HCT116 (cell line): ENCODE measurements at regions not wholly inside any gene's neighbourhood (a gene's known extent, or its start where the extent isn't known, plus 50 kb on each side); places are given as distances from the start of the nearest gene placed in this dataset.

ENCODE experiments used
- ATAC-seq: fragments of 200-7000 bp; cut with Tn5 transposase; 2 replicates; pipeline ENCODE4 v1.9.1; 2020; ENCODE audit warnings: mild to moderate bottlenecking, moderate library complexity
- BruUV-seq: library from RNA; stranded (reverse); fragments of 400-500 nt; replicated peaks from 2 replicates; lab custom pipeline; 2021; lab: Mats Ljungman, UMichigan
- CTCF ChIA-PET: fragments of 300-600 bp; sonication (Branson Sonifier 250); formaldehyde crosslinking; loops from one replicate; lab custom pipeline; 2021; ENCODE audit warnings: antibody characterized with exemption; lab: Charles Lee
- POLR2A ChIA-PET: fragments of 300-600, 350-600 bp; sonication (Branson Sonifier 250); formaldehyde crosslinking; loops from one replicate; lab custom pipeline; 2021; ENCODE audit warnings: antibody characterized with exemption; lab: Charles Lee
- RAD21 ChIA-PET, 2 experiments: fragments of 300-600 bp; sonication (Branson Sonifier 250); formaldehyde crosslinking; loops; one replicate each; lab custom pipeline; 2023; ENCODE audit warnings: low total read pairs in 2 of 2; ENCODE audit not compliant: uncharacterized antibody in 2 of 2, unreplicated experiment in 2 of 2, low non-redundant PET in 1 of 2; lab: Charles Lee
- DNase-seq: peaks from one replicate; pipeline ENCODE4 v3.0.0-alpha.2; 2010; ENCODE audit warnings: low read depth, low spot score
- H2AFZ ChIP-seq: fragments of 200-600 bp; shearing (Covaris generic), sonication (generic); 2 replicates; pipeline ENCODE4 v1.6.1; 2017; ENCODE audit warnings: low read depth, mixed run types, mixed read lengths, antibody characterized with exemption, low read length; ENCODE audit not compliant: poor library complexity, severe bottlenecking
- H3K27ac ChIP-seq: 2 replicates; pipeline ENCODE4 v1.5.1; 2012; ENCODE audit warnings: low read depth, low read length
- H3K27me3 ChIP-seq: fragments of 200-600 bp; sonication (generic); 2 replicates; pipeline ENCODE4 v1.6.1; 2016; ENCODE audit warnings: mixed run types, low read length, mixed read lengths; ENCODE audit not compliant: insufficient read depth
- H3K36me3 ChIP-seq, 2 experiments: fragments of 200-500 bp in 1 of 2; fragments of 200-600 bp in 1 of 2; sonication (Bioruptor generic) in 1 of 2; sonication (generic) in 1 of 2; 2 replicates each; pipeline versions ENCODE4 v1.5.1 to v1.6.1; 2014 to 2016; ENCODE audit warnings: low read length in 2 of 2, inconsistent platforms in 1 of 2, mixed read lengths in 1 of 2, mixed run types in 1 of 2; ENCODE audit not compliant: insufficient read depth in 2 of 2, control insufficient read depth in 1 of 2
- H3K4me1 ChIP-seq, 2 experiments: fragments of 200-600 bp in 1 of 2; sonication (generic) in 1 of 2; 2 replicates each; pipeline versions ENCODE4 v1.5.1 to v1.6.1; 2012 to 2017; ENCODE audit warnings: low read length in 2 of 2, inconsistent platforms in 1 of 2, mild to moderate bottlenecking in 1 of 2, mixed read lengths in 1 of 2, mixed run types in 1 of 2, moderate library complexity in 1 of 2; ENCODE audit not compliant: insufficient read depth in 2 of 2, control insufficient read depth in 1 of 2
- H3K4me2 ChIP-seq: fragments of 200-600 bp; sonication (generic); 2 replicates; pipeline ENCODE4 v1.6.1; 2017; ENCODE audit warnings: mixed run types, low read length, mixed read lengths
- H3K4me3 ChIP-seq, 2 experiments: fragments of 200-600 bp in 1 of 2; sonication (generic) in 1 of 2; replicated peaks in 1 of 2; 2 replicates each; pipeline ENCODE4 v1.5.1; 2011 to 2016; ENCODE audit warnings: low read length in 2 of 2, control low read depth in 1 of 2, low read depth in 1 of 2, mild to moderate bottlenecking in 1 of 2, mixed read lengths in 1 of 2, mixed run types in 1 of 2
- H3K79me2 ChIP-seq: fragments of 200-600 bp; sonication (generic); 2 replicates; pipeline ENCODE4 v1.6.1; 2017; ENCODE audit warnings: mild to moderate bottlenecking, mixed run types, low read length, moderate library complexity, mixed read lengths; ENCODE audit not compliant: insufficient read depth
- H3K9ac ChIP-seq: fragments of 200-600 bp; sonication (generic); 2 replicates; pipeline ENCODE4 v1.6.1; 2016; ENCODE audit warnings: low read length, mixed read lengths
- H3K9me2 ChIP-seq: fragments of 200-600 bp; sonication (generic), shearing (Covaris generic); 2 replicates; pipeline ENCODE4 v1.6.1; 2017; ENCODE audit warnings: mixed run types, mild to moderate bottlenecking, moderate library complexity; ENCODE audit not compliant: insufficient read depth
- H3K9me3 ChIP-seq, 2 experiments: fragments of 200-500 bp in 1 of 2; fragments of 200-600 bp in 1 of 2; sonication (Bioruptor generic) in 1 of 2; sonication (generic) in 1 of 2; 2 replicates each; pipeline ENCODE4 v1.6.1; 2014 to 2017; ENCODE audit warnings: low read length in 2 of 2, mixed read lengths in 2 of 2, inconsistent platforms in 1 of 2, low read depth in 1 of 2, mild to moderate bottlenecking in 1 of 2, mixed run types in 1 of 2, moderate library complexity in 1 of 2; ENCODE audit not compliant: control insufficient read depth in 1 of 2, insufficient read depth in 1 of 2
- H4K20me1 ChIP-seq: fragments of 200-600 bp; sonication (generic), shearing (Covaris generic); 2 replicates; pipeline ENCODE4 v1.6.1; 2017; ENCODE audit warnings: mixed run types, mild to moderate bottlenecking, moderate library complexity; ENCODE audit not compliant: insufficient read depth
- ATF3 ChIP-seq: IDR thresholded peaks from 2 replicates; pipeline ENCODE4 v1.6.1; 2012
- CEBPB ChIP-seq: IDR thresholded peaks from 2 replicates; pipeline ENCODE4 v1.6.1; 2012; ENCODE audit warnings: low read depth
- EGR1 ChIP-seq: IDR thresholded peaks from 2 replicates; pipeline ENCODE4 v1.6.1; 2012; ENCODE audit warnings: low read depth
- ELF1 ChIP-seq: IDR thresholded peaks from 2 replicates; pipeline ENCODE4 v1.6.1; 2012; ENCODE audit warnings: low read depth, borderline replicate concordance
- EZH2phosphoT487 ChIP-seq: fragments of 200-600 bp; IDR thresholded peaks from 2 replicates; pipeline ENCODE4 v1.6.1; 2018; ENCODE audit warnings: antibody characterized with exemption, borderline replicate concordance
- MAX ChIP-seq: IDR thresholded peaks from 2 replicates; pipeline ENCODE4 v1.6.1; 2012
- POLR2A ChIP-seq: IDR thresholded peaks from 2 replicates; pipeline ENCODE4 v1.7.0; 2011; ENCODE audit warnings: borderline replicate concordance; ENCODE audit not compliant: insufficient read depth, insufficient read length; ENCODE audit errors: extremely low read depth
- POLR2AphosphoS5 ChIP-seq: IDR thresholded peaks from 2 replicates; pipeline ENCODE4 v1.6.1; 2011; ENCODE audit warnings: mild to moderate bottlenecking, low read depth, low read length, moderate library complexity
- RAD21 ChIP-seq: IDR thresholded peaks from 2 replicates; pipeline ENCODE4 v1.6.1; 2012; ENCODE audit warnings: low read depth, mild to moderate bottlenecking
- REST ChIP-seq: IDR thresholded peaks from 2 replicates; pipeline ENCODE4 v1.6.1; 2012; ENCODE audit warnings: low read depth
- SIN3A ChIP-seq: IDR thresholded peaks from 2 replicates; pipeline ENCODE4 v1.6.1; 2012; ENCODE audit warnings: low read depth
- SP1 ChIP-seq: IDR thresholded peaks from 2 replicates; pipeline ENCODE4 v1.6.1; 2012; ENCODE audit warnings: low read depth
- SRF ChIP-seq: IDR thresholded peaks from 2 replicates; pipeline ENCODE4 v1.6.1; 2012; ENCODE audit warnings: low read depth
- YY1 ChIP-seq: IDR thresholded peaks from 2 replicates; pipeline ENCODE4 v1.6.1; 2011; ENCODE audit warnings: low read length, low read depth, moderate library complexity, mild to moderate bottlenecking; ENCODE audit not compliant: insufficient replicate concordance; ENCODE audit errors: extremely low read depth
- ZFX ChIP-seq: fragments of 450-650 bp; IDR thresholded peaks from 2 replicates; pipeline ENCODE4 v1.6.1; 2017
- ZNF274 ChIP-seq: fragments of 200-500 bp; sonication (Bioruptor generic); IDR thresholded peaks from 2 replicates; pipeline ENCODE4 v1.6.1; 2014; ENCODE audit warnings: mild to moderate bottlenecking, low read depth, low read length, inconsistent platforms
- intact Hi-C: fragments of 100-400 bp; cut with micrococcal nuclease; formaldehyde crosslinking; loops from 2 replicates; pipeline ENCODE4 v1.10.0; 2022
- TF ChIP-seq, protein P1 (sequence below), 3 experiments: fragments of 200-600 bp in 1 of 3; sonication (generic) in 1 of 3; IDR thresholded peaks in 2 of 3; conservative IDR thresholded peaks in 1 of 3; 2 replicates each; pipeline ENCODE4 v1.5.1; 2012 to 2017; ENCODE audit warnings: low read depth in 2 of 3, low read length in 2 of 3, antibody characterized with exemption in 1 of 3, borderline replicate concordance in 1 of 3, control low read depth in 1 of 3, mild to moderate bottlenecking in 1 of 3, mixed read lengths in 1 of 3, mixed run types in 1 of 3, moderate library complexity in 1 of 3; ENCODE audit not compliant: insufficient read depth in 1 of 3

DNA sequence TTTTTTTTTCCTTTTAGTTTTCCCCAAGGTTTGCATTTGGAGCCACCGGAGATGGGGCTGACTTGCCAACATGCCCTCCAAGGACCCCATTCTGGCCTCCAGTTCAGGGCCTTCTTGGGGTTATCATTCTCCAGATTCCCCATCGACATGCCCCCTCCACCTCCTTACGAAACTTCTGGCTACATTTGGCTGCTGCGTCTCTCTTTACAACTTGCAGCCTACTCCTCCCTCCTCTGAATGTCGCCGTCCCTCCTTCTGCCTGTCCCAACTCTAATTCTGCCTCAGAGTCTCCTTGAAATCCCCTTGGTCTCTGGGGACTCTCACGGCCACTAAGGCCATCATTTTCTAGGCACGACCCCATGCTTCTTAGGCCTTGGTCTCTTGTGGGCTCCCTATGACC lies 72.2 kb upstream of the PODXL start:
- no TSS peak for BruUV-seq
- ATAC-seq, result no peak
- Histone ChIP-seq H4K20me1 (no peaks in the 10 kb centered on the region), H3K9me2 (no peaks in the 10 kb centered on the region)
- TF ChIP-seq, protein P1, sequence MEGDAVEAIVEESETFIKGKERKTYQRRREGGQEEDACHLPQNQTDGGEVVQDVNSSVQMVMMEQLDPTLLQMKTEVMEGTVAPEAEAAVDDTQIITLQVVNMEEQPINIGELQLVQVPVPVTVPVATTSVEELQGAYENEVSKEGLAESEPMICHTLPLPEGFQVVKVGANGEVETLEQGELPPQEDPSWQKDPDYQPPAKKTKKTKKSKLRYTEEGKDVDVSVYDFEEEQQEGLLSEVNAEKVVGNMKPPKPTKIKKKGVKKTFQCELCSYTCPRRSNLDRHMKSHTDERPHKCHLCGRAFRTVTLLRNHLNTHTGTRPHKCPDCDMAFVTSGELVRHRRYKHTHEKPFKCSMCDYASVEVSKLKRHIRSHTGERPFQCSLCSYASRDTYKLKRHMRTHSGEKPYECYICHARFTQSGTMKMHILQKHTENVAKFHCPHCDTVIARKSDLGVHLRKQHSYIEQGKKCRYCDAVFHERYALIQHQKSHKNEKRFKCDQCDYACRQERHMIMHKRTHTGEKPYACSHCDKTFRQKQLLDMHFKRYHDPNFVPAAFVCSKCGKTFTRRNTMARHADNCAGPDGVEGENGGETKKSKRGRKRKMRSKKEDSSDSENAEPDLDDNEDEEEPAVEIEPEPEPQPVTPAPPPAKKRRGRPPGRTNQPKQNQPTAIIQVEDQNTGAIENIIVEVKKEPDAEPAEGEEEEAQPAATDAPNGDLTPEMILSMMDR (IDR thresholded peaks at IDR 0.05 in 2 of 3, conservative IDR thresholded peaks at IDR 0.05 in 1 of 3; ENCODE audit: borderline replicate concordance in 1 of 3, insufficient read depth in 1 of 3, low read depth in 2 of 3, low read length in 2 of 3), result no peak
- TF ChIP-seq SRF, result no peak
- TF ChIP-seq ZNF274, result no peak
- TF ChIP-seq YY1, result no peak
- no peak for TF ChIP-seq ZFX
- TF ChIP-seq POLR2A, result no peak
- no peak for TF ChIP-seq POLR2AphosphoS5
- no peak for TF ChIP-seq RAD21
- TF ChIP-seq SP1, result no peak
- no peak for TF ChIP-seq ELF1
- no peak for TF ChIP-seq ATF3
- no peak for TF ChIP-seq EZH2phosphoT487
- no peak for TF ChIP-seq SIN3A
- TF ChIP-seq REST, result no peak
- TF ChIP-seq EGR1, result no peak
- no peak for TF ChIP-seq CEBPB
- no peak for TF ChIP-seq MAX
- TF ChIP-seq, all 23 proteins: peak for 0
- Histone ChIP-seq H3K27me3 (no peaks in the 10 kb centered on the region), H3K27ac (no peak overlapping the region), H3K4me2 (no peak overlapping the region), H3K4me1 (peaks cover 0 to 37% of the 10 kb centered on the region in 2 experiments; a peak in 3 of 4 replicates), H3K36me3 (no peaks in the 10 kb centered on the region), H3K4me3 (no peak overlapping the region), H3K79me2 (no peaks in the 10 kb centered on the region), H3K9ac (no peak overlapping the region), H3K9me3 (no peaks in the 10 kb centered on the region), H2AFZ (no peak overlapping the region)
- intact Hi-C loops, result no loop called here
- ChIA-PET RAD21 (no interaction called here), POLR2A (no interaction called here), CTCF (no interaction called here)
- no peak for DNase-seq
